ENCODE measurements at regions not wholly inside any gene's neighbourhood (a gene's known extent, or its start where the extent isn't known, plus 50 kb on each side); places are given as distances from the start of the nearest gene placed in this dataset.
A peak's percentile ranks its signal among the peaks of the same experiment; 100 is the strongest.
"Not testable (repeated sequence)": the region's sequence is repeated elsewhere in the genome, so short reads cannot be mapped to it uniquely, and the experiment has no call there.

DNA sequence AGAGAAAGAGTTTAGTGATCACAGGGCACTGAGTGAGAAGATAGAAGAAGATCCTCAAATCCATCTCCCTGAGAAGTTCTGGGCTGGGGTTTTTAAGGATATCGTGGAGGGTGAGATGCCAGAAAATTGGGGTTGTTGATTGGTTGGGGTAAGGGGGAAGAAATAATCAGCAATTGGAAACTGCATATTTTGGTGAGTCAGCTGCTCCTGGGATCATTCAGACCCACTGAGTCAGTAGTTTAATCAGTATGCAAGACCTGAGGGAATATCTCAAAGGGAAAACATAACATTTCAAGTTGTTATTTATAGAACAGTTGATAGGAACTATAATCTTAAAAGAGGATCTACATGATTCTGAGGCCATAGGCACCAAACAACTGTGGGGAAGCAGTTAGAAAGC lies 183.4 kb downstream of the FCRL5 start:
- not testable (repeated sequence) for DNase-seq (ENCODE audit: low read depth)

DNA sequence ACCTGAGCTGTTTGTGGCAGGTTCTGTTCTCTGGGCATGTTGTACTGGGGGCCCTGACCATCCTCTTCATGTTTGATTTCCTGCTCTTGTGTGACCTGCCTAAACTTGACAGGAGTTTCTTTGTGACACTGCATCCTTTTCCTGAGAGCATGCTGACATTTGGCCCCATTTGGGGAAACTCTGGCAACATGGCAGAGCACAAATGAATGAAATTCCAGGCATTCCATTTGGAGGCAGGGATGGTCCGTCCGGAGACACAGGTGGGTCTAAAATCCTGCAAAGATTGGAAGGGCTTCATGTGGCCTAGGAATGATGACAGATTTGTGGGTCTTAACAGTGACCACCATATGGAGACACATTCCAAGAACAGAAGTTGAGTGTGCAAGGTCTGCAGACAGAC lies 184.0 kb downstream of the FCRL5 start:
- no peak for DNase-seq (ENCODE audit: low read depth)

DNA sequence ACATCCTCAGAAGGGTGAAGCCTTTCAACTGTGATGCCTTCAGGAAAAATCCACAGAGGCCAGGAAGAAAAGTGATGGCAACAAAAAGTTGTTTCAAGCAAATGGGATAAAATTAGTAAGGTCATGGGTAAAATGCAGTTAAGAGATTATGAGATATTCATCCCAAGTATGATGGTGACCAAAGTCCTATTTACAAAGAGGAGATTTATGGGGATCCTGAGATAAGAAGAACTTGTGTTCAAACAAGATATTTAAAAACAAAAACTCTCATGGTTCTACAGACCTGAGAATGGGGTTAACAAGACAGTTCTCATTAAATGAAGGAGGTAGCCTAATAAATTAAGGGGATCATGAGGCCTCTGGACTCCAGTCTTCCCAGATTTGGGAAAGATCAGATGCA lies 184.4 kb downstream of the FCRL5 start:
- no peak for DNase-seq (ENCODE audit: low read depth)

GRCh38 chr1:157367091-157367739 lies 185.1 kb downstream of the FCRL5 start:
- no peak for DNase-seq (ENCODE audit: low read depth)

DNA sequence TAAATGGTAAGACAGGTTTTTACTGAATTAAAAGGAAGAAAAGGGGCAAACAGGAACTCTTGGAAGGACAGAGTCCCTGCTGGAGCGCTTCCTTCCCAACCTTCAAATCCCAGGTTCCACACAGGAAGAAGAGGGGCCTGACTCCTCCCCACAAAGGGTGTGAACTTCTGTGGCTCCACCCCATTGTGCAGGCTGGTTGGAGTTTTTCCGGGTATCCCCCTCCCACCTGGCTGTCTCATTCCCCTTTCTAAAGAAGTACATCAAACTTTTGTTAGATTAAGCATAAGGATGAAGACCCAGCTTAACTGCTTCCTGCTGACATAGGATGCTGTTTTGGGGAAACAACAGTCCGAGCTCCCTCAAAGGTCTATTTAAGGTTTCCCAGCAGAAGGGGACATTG lies 187.7 kb downstream of the FCRL5 start:
- no peak for DNase-seq (ENCODE audit: low read depth)

DNA sequence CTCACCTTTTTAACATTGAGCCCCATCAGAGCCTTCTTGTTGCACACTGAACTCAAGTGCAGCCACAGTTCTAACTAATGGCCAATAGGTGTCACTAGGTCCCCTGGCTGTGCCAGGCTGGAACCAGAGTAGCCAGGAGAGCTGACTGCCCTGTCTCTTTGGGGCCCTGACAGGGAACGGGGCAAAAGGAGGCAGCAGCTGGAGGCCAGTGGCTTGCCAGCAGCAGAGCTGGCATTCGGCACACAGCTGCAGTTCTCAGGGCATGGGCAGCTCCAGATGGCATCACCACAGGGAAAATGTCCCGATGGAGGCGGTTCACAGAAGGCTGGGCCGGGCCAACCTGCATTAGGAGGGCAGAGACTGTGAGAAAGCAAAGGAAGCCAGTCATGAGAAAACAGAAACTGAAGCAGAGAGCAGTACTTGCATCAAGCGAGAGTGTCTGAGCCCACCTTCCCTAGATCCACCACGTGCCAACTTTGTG lies 188.6 kb downstream of the FCRL5 start:
- peak; percentile 62 for DNase-seq (ENCODE audit: low read depth)

DNA sequence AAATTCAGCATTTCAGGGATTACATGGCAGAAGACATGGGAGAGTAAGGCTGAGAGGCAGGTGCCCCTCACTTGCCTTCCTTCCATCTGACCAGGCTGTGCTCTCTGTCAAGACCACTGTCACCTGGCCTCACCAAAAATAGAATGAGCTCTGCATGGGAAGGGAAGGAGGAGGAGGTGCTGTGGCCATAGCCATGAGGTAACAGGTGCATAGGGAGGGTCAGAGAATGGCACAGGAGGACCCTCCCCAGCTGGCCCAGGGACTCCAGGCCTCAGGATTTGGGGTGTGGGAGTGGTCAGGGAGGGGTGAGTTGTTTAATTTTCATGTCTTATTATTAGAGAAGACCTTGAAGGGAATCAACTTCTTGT lies 192.3 kb downstream of the FCRL5 start:
- no peak for DNase-seq (ENCODE audit: low read depth)

DNA sequence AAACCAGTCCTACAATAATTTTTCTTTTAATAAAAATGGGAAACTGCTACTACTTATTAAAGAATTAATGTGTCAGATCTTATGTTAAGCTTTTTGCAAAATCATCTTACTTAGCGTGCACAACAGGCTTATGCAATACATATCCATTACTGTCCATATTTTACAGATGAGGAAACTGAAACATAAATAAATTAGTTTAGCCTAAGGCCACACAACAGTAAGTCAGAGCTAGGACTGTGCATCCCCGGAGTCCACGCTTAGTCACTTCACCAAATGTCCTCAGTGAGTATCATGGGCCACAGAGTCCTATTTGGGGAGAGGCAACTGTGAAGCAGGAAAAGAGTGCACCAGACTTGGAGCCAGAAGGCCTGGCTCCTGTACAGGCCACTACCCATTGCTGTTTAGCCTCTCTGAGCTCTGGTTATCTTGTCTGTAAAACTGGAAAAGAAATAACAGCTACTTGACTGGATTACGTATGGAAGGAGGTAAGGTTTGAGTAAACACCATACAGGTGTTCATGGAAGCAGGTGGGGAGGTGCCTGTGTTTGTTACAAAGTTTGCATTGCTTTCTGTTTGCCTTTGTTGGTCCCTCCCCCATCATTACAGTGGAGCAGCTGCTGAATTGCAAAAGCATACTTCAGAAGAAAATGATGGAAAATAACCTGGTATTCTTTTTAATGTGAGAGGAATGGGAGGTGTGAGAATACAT lies 192.8 kb downstream of the FCRL5 start:
- DNase-seq (ENCODE audit: low read depth): peak; percentile 62

- DNase-seq (ENCODE audit: low read depth): no peak
Measured at GRCh38 chr1:157357111-157357510, 195.2 kb downstream of the FCRL5 start.

GRCh38 chr1:157356601-157357000 lies 195.7 kb downstream of the FCRL5 start:
- no peak for DNase-seq (ENCODE audit: low read depth)

- DNase-seq (ENCODE audit: low read depth): no peak
Measured at GRCh38 chr1:157353546-157353945, 198.8 kb downstream of the FCRL5 start.

DNA sequence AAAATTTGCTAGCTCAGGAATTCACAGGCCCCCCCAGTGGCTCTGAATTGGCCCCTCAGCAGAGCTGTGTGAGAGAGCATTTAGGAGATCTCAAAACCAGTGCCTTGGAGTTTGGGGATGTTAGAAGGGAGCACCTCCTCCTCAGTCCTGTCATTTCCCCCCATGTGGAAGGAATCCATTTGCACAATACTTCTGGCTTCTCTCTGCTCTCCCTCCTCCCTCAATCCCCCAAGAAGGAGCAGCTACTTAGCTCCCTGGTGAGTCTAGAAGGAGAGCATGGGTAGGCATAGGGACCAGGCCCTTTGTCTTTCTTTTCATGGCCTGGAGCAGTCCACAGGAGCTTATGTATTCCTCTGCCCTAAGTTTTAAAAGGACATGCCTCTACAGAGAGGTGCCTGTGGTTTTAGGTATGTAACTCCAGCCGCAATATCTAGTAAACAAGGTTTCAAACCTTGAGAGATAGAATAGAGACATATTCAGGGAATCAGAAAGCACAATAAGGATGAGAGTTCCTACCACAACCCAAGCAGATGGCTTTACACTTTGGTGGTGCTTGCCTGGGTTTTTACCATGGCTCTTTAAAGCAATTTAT lies 199.4 kb downstream of the FCRL5 start:
- no peak for DNase-seq (ENCODE audit: low read depth)

DNA sequence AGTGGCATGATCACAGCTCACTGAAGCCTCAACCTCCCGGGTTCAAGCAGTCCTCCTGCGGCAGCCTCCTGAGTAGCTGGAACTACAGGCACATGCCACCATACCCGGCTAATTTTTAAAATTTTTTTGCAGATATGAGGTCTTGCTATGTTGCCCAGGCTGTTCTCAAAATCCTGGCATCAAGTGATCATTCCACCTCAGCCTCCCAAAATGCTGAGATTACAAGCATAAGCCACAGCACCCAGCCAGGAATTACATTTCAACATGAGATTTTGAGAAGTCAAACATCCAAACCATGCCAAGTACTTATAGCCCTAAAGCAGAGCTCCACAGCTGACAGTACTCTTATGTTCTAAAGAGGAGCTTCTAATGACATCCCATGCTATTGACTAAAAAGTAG lies 200.1 kb downstream of the FCRL5 start:
- DNase-seq (ENCODE audit: low read depth): no peak

DNA sequence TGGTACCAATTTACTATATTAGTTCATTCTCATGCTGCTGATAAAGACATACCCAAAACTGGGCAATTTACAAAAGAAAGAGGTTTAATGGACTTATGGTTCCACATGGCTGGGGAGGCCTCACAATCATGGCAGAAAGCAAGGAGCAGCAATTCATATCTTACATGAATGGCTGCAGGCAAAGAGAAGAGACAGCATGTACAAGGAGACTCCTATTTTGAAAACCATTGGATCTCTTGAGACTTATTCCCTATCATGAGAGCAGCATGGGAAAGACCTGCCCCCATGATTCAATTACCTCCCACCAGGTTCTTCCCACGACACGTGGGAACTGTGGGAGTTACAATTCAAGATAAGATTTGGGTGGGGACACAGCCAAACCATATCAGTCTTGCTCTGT lies 200.5 kb downstream of the FCRL5 start:
- not testable (repeated sequence) for DNase-seq (ENCODE audit: low read depth)

DNA sequence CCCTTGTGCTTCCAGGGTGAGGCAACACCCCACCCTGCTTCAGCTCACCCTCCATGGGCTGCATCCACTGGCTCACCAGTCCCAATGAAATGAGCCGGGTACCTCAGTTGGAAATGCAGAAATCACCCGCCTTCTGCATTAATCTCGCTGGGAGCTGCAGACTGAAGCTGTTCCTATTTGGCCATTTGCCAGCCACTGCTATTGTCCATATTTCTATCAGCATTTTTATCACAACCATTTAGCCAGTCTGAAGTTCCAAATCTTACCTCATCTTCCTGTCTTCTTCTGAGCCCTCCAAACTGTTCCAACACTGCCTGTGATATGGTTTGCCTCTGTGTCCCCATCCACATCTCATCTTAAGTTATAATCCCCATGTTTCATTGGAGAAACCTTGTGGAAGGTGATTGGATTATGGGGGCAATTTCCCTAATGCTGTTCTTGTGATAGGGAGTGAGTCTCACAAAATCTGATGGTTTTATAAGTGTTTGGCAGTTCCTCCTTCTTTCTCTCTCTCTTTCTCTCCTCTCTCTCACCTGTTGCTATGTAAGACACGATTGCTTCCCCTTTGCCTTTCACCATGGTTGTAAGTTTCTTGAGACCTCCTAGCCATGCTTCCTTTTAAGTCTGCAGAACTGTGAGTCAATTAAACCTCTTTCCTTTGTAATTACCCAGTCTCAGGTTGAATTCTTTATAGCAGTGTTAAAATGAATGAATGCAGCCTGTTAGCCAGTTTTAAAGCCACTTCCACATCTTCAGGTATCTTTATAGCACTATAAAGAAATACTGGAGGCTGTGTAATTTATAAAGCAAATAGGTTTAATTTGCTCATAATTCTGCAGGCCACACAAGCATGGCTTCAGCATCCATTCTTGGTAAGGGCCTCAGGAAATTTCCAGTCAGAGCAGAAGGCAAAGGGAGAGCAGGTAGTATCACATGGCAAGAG lies 203.5 kb downstream of the FCRL5 start:
- no peak for DNase-seq (ENCODE audit: low read depth)

DNA sequence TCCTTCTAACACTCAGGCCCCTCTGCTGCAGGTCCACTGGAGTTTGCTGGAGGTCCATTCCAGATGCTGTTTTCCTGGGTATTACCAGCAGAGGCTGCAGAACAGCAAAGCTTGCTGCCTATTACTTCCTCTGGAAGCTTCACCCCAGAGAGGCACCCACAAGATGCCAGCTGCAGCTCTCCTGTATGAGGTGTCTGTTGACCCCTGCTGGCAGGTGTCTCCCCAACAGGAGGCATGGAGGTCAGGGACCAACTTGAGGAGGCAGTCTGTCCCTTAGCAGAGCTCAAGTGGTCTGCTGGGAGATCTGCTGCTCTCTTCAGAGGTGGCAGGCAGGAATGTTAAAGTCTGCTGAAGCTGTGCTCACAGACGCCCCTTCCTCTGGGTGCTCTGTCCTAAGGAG lies 204.8 kb downstream of the FCRL5 start:
- DNase-seq (ENCODE audit: low read depth): no peak

DNA sequence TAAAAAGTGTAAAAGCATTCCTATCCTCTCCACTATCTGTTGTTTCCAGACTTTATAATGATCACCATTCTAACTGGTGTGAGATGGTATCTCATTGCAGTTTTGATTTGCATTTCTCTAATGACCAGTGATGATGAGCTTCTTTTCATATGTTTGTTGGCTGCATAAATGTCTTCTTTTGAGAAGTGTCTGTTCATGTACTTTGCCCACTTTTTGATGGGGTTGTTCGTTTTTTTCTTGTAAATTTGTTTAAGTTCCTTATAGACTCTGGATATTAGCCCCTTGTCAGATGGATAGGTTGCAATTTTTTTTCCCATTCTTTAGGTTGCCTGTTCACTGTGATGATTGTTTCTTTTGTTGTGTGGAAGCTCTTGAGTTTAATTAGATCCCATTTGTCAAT lies 199.6 kb upstream of the ETV3 start:
- DNase-seq (ENCODE audit: low read depth): not testable (repeated sequence)

GRCh38 chr1:157335056-157335455 lies 196.9 kb upstream of the ETV3 start:
- DNase-seq (ENCODE audit: low read depth): no peak

- no peak for DNase-seq (ENCODE audit: low read depth)
Measured at GRCh38 chr1:157334041-157334440, 195.8 kb upstream of the ETV3 start.

- not testable (repeated sequence) for DNase-seq (ENCODE audit: low read depth)
Measured at GRCh38 chr1:157330177-157330576, 192.0 kb upstream of the ETV3 start.

DNA sequence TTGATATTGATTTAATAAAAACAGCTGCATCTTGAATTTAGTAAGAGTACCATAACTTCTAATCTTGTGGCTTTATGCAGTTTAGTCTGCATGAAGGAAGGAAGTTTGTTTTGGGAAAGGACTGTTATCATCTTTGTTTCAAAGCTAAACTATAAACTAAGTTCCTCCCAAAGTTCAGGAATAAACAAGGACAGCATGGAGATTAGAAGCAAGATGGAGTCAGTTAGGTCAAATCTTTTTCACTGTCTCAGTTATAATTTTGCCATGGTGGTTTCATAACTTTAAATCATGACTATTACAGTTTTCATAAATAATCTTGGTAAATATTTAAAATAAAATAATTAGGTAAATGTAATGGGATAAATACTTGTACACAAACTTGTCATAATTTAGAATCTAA lies 189.9 kb upstream of the ETV3 start:
- not testable (repeated sequence) for DNase-seq (ENCODE audit: low read depth)

DNA sequence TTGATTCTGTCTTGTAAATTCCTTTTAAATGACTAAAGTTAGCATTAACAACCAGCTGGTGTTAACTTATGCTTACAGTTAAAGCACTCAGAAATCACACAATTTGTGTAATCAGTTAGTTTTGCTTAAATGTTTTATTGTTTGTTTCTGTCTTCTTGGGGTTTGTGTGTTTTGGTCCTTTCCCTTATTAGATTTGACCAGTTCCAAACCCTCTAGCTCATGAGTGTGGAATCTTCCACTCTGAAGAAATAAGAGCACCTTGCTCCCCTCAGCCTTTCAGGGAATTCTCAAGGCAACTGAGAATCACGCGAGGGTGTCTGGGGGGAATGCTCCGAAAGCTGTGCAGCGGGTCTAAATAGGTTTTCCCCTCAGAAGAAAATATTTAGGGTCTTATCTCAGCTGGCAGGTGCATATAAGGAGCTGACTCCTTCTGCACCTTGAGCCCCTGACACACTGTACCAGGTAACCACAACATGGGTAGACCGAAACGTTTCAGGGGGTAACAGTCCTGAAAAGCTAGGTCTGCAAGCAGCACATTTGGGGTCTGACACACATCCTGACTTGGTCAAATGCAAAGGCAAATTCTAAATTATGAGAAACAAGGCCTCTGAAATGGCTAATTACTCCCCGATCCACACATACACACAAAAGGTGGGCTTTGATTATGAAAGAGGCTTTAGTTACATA lies 188.1 kb upstream of the ETV3 start:
- no peak for DNase-seq (ENCODE audit: low read depth)

Measured in ELR (cell line).